Right atrium auricular region (tissue), 2 donors: ENCODE measurements at regions not wholly inside any gene's neighbourhood (a gene's known extent, or its start where the extent isn't known, plus 50 kb on each side); places are given as distances from the start of the nearest gene placed in this dataset.

Experiments
- DNase-seq: peaks from one replicate; pipeline ENCODE4 v3.0.0-alpha.2; 2019; ENCODE audit warnings: low spot score
- H3K27ac ChIP-seq, 2 donors: fragments of 200-600 bp; sonication (generic); 1 replicate in 1 of 2; 2 replicates in 1 of 2; pipeline ENCODE4 v1.5.1; 2016 to 2019
- H3K27me3 ChIP-seq, 2 donors: fragments of 200-600 bp; sonication (generic); one replicate each; pipeline versions ENCODE4 v1.5.1 to v1.6.0; 2017 to 2019
- H3K36me3 ChIP-seq: fragments of 200-600 bp; sonication (generic); one replicate; pipeline ENCODE4 v1.5.1; 2016
- H3K4me1 ChIP-seq, 2 donors: fragments of 200-600 bp; sonication (generic); one replicate each; pipeline versions ENCODE4 v1.5.1 to v1.6.0; 2017 to 2019
- H3K4me3 ChIP-seq, 2 donors: fragments of 200-600 bp; sonication (generic); 1 replicate in 1 of 2; 2 replicates in 1 of 2; pipeline ENCODE4 v1.5.1; 2017 to 2019; ENCODE audit warnings: mild to moderate bottlenecking in 1 of 2, moderate library complexity in 1 of 2
- H3K9me3 ChIP-seq, 2 donors: fragments of 200-600 bp; sonication (generic); one replicate each; pipeline ENCODE4 v1.5.1; 2019
- TF ChIP-seq, protein P1 (sequence below), 2 donors: fragments of 200-600 bp; sonication (generic); IDR thresholded peaks; one replicate each; pipeline ENCODE4 v1.5.1; 2019; ENCODE audit warnings: antibody characterized with exemption in 2 of 2

DNA sequence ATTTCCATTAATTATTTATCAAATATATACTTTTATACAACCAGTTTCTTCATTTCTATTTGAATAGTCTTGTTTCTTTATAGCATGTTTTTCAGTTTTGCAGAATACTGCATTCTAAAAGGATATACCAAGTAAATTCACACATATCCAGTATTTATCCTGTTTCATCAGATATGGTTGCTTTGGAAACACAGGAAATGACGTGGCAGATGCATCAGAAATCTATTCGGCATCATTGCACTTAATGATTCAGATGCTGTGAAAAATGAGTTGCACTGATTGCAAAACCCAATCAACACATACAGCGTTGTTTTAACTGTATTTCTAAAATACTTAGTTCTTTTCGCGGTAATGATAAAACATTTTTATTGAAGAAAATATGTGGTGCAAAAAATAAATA lies 594.9 kb downstream of the CDH26 start:
- Histone ChIP-seq H3K27me3 (no peaks in the 10 kb centered on the region), H3K36me3 (no peaks in the 10 kb centered on the region), H3K27ac (no peak overlapping the region), H3K9me3 (no peaks in the 10 kb centered on the region), H3K4me1 (no peaks in the 10 kb centered on the region), H3K4me3 (no peak overlapping the region)
- no peak for DNase-seq
- TF ChIP-seq, protein P1, sequence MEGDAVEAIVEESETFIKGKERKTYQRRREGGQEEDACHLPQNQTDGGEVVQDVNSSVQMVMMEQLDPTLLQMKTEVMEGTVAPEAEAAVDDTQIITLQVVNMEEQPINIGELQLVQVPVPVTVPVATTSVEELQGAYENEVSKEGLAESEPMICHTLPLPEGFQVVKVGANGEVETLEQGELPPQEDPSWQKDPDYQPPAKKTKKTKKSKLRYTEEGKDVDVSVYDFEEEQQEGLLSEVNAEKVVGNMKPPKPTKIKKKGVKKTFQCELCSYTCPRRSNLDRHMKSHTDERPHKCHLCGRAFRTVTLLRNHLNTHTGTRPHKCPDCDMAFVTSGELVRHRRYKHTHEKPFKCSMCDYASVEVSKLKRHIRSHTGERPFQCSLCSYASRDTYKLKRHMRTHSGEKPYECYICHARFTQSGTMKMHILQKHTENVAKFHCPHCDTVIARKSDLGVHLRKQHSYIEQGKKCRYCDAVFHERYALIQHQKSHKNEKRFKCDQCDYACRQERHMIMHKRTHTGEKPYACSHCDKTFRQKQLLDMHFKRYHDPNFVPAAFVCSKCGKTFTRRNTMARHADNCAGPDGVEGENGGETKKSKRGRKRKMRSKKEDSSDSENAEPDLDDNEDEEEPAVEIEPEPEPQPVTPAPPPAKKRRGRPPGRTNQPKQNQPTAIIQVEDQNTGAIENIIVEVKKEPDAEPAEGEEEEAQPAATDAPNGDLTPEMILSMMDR (IDR thresholded peaks at IDR 0.05), result no peak

DNA sequence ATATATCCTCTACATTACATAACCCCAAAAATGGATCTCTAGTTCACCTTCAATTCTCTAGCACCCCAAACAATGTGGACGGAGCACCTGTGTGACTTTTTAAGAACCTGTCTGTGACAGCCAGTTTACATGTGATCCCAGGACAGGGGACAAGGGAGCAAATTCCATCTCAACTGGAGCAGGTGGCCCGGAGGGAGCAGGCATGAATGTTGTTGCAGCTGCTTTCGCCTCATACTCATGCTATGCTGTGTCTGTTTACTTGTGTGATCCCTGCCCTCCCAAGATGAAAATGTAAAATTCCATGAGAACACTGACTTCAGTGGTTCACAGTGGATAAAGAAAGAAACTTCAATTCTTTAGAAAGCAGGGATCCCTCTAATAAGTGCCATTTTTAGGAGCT lies 600.3 kb downstream of the CDH26 start:
- no peak overlapping the region for H3K4me3 ChIP-seq
- no peaks in the 10 kb centered on the region for H3K27me3 ChIP-seq
- TF ChIP-seq, protein P1 (IDR thresholded peaks at IDR 0.05), result no peak
- H3K9me3 ChIP-seq, result no peaks in the 10 kb centered on the region
- H3K4me1 ChIP-seq, result peaks cover 0 to 4% of the 10 kb centered on the region in 2 donors
- H3K36me3 ChIP-seq, result no peaks in the 10 kb centered on the region
- no peak for DNase-seq
- no peak overlapping the region for H3K27ac ChIP-seq

DNA sequence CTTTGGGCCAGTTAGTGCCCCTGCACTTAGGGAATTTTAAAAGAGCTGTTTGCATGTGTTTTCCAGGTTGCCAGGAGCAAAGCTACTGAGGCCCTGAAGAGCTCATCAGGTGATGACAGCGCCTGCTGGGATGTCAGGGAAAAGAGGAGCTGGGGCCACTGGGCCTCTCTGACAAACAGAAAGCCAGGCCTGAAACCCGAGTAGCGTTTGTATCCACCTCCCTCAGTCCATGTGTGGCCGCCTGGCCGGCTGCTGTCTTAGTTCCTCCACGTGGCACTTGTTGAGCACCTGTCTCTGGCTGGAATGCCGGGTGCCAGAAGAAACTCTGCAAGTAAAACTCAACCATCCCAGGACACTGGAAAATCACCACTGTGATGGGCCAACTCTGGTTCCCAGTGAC lies 601.2 kb downstream of the CDH26 start:
- DNase-seq, result no peak
- Histone ChIP-seq H3K4me1 (peaks cover 0 to 4% of the 10 kb centered on the region in 2 donors), H3K27ac (no peak overlapping the region), H3K9me3 (no peaks in the 10 kb centered on the region), H3K36me3 (no peaks in the 10 kb centered on the region), H3K4me3 (no peak overlapping the region), H3K27me3 (no peaks in the 10 kb centered on the region)
- TF ChIP-seq, protein P1 (IDR thresholded peaks at IDR 0.05), result no peak

DNA sequence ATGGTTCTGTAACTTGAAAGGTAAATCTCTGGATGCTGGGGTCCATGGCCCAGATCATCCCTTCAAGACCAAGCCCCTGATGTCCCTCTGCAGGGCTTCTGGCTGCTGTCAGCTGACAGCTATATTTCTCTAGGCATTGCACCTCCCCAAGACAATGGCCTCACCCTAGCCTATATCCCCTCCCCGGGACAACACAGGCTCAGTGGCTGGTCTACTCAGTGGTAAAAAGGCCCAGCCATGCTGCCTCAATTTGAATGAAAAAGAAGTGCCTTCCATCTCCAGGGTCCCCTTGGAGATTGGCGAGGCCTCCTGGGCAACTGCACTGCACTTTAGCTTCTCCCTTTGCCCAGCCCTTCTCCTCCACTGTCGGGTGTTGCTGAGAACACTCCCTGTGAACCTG lies 602.8 kb downstream of the CDH26 start:
- TF ChIP-seq, protein P1 (IDR thresholded peaks at IDR 0.05), result no peak
- Histone ChIP-seq H3K36me3 (no peaks in the 10 kb centered on the region), H3K4me1 (peaks cover 0 to 4% of the 10 kb centered on the region in 2 donors), H3K9me3 (no peaks in the 10 kb centered on the region), H3K27ac (no peak overlapping the region), H3K4me3 (no peak overlapping the region), H3K27me3 (no peaks in the 10 kb centered on the region)
- no peak for DNase-seq

DNA sequence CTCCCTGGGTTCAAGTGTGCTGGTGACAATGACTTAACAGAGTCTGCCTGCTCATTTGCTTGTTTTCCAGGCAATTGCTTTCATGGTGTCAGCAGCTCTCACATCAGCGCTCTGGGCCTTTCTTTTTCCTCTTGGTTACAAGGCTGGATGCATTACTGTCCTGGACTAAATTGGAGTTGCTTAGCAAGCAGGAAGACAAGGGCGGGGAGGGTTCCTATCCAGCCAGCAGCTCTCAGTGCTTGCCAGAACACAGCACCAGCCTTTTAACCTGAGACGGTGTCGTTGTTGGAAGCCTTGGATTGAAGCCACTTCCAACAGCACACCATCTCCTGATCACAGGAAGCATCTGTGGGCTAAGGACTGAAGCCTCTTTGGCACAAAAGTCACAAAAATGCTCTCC lies 606.9 kb downstream of the CDH26 start:
- no peaks in the 10 kb centered on the region for H3K9me3 ChIP-seq
- TF ChIP-seq, protein P1 (IDR thresholded peaks at IDR 0.05), result no peak
- H3K4me3 ChIP-seq, result no peak overlapping the region
- H3K4me1 ChIP-seq, result no peaks in the 10 kb centered on the region
- H3K27ac ChIP-seq, result no peak overlapping the region
- DNase-seq, result no peak
- no peaks in the 10 kb centered on the region for H3K27me3 ChIP-seq
- H3K36me3 ChIP-seq, result no peaks in the 10 kb centered on the region

DNA sequence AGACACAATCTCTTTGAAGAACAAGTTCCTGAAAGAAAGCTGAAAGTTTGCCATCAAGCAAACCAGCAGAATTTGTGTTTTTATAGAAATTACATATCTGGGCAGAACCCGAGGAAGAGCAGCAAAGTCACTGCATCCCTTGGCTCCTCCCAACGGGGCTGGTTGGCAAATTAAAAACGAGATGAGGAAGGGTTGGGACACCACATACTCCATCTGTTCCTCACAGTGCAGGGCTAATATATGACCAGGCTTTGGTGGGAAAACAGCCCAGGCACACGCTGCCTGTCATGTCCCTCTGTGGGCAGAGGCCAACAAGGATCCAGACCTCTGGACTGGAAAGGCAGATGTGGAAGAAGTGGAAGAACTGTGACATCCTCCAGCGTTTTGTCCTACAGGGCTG lies 607.3 kb downstream of the CDH26 start:
- TF ChIP-seq, protein P1 (IDR thresholded peaks at IDR 0.05), result no peak

More for the DNA sequence above, 607.3 kb downstream of the CDH26 start:
- H3K36me3 ChIP-seq, result no peaks in the 10 kb centered on the region
- no peaks in the 10 kb centered on the region for H3K4me1 ChIP-seq
- no peaks in the 10 kb centered on the region for H3K27me3 ChIP-seq
- no peak for DNase-seq
- H3K4me3 ChIP-seq, result no peak overlapping the region
- H3K9me3 ChIP-seq, result no peaks in the 10 kb centered on the region
- H3K27ac ChIP-seq, result no peak overlapping the region
